ENCODE measurements at regions not wholly inside any gene's neighbourhood (a gene's known extent, or its start where the extent isn't known, plus 50 kb on each side); places are given as distances from the start of the nearest gene placed in this dataset.
"Not testable (repeated sequence)": the region's sequence is repeated elsewhere in the genome, so short reads cannot be mapped to it uniquely, and the experiment has no call there.

DNA sequence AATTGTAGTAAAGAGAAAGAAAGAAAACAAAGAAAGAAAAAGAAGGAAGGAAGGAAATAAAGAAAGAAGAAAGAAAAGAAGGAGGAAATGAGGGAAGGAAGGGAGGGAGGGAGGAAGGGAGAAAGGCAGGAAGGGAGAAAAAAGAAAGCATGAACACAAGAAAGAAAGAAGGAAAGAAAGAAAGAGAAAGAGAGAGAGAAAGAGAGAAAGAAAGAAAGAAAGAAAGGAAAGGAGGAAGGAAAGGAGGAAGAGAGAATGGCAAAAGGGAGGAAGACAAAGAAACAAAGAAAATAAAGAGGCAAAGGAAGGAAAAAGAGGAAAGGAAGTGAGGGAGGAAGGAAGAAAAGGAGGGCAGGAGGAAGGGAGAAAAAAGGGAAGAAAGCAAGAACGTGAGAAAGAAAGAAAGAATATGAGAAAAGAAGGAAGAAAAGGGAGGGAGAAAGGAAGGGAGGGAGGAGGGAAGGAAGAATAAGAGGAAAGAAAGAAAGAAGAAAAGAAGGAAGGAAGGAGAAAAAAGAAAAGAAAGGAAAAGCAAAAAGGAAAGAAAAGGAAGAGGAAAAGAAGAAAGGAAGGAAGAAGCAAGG lies 2775.4 kb downstream of the RPIA start:
- not testable (repeated sequence) for H3K27me3 ChIP-seq (ENCODE audit: control insufficient read depth, insufficient read depth, low read length); H3K36me3 ChIP-seq (ENCODE audit: insufficient read depth, low read length); H3K9ac ChIP-seq (ENCODE audit: low read depth, low read length); H3K9me3 ChIP-seq (replicated peaks; ENCODE audit: low read length); H3K4me1 ChIP-seq (ENCODE audit: control insufficient read depth, insufficient read depth, low read length); H3K4me3 ChIP-seq (ENCODE audit: low read length); H3K4me2 ChIP-seq (ENCODE audit: low read length)

DNA sequence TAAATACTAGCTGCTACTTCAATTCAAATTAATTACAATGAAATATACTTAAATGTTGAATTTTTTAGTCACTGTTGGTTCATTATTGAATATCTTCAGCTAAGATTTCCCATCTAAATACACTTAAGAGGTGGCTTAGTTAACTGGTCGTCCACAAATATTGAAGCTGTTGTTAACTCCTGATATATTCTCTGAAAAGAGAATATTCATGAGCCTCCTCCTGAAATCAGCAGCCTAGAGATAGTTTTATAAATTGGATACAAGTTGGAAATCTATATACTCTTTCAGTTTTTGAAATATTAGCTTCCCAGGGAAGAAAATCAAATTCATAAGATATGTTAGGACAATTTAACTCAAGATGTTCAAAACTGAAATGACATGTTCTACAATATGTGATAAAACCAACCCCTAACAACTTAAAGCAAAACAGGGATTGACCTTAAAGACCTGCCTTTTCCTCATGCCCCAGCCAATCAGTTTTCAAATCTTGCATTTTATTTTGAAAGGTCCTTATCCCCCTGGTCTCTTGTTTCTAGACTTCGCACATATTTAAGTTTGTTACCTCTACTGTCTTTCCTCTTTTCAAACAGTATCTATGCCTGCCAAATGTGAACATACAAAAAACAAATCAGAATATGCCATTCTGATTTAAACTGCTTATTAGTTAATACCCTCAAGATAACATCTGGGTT lies 2784.9 kb downstream of the RPIA start:
- H3K27me3 ChIP-seq (ENCODE audit: control insufficient read depth, insufficient read depth, low read length), result peaks cover 12% of the 10 kb centered on the region

DNA sequence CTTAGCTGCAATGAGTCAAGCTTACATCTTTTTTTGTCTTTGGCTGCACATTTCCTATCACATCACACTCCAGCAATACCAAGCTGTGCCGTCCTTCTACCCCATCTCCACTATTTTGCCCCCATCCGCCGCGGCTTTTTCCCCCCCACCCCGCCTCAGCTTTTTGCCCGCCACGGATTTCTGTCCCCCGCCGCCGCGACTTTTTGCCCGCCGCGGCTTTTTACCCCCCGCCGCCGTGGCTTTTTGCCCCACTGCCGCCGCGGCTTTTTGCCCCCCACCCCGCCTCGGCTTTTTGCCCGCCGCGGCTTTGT lies 2785.4 kb downstream of the RPIA start:
- peaks cover 12% of the 10 kb centered on the region for H3K27me3 ChIP-seq (ENCODE audit: control insufficient read depth, insufficient read depth, low read length)
- H3K4me2 ChIP-seq (ENCODE audit: low read length); H3K4me3 ChIP-seq (ENCODE audit: low read length); H3K9me3 ChIP-seq (replicated peaks; ENCODE audit: low read length); H3K9ac ChIP-seq (ENCODE audit: low read depth, low read length); H3K36me3 ChIP-seq (ENCODE audit: insufficient read depth, low read length); H3K4me1 ChIP-seq (ENCODE audit: control insufficient read depth, insufficient read depth, low read length): not testable (repeated sequence)

More for the DNA sequence above, 2784.9 kb downstream of the RPIA start:
- not testable (repeated sequence) for H3K9me3 ChIP-seq (replicated peaks; ENCODE audit: low read length); H3K36me3 ChIP-seq (ENCODE audit: insufficient read depth, low read length); H3K4me1 ChIP-seq (ENCODE audit: control insufficient read depth, insufficient read depth, low read length); H3K4me3 ChIP-seq (ENCODE audit: low read length); H3K9ac ChIP-seq (ENCODE audit: low read depth, low read length); H3K4me2 ChIP-seq (ENCODE audit: low read length)

DNA sequence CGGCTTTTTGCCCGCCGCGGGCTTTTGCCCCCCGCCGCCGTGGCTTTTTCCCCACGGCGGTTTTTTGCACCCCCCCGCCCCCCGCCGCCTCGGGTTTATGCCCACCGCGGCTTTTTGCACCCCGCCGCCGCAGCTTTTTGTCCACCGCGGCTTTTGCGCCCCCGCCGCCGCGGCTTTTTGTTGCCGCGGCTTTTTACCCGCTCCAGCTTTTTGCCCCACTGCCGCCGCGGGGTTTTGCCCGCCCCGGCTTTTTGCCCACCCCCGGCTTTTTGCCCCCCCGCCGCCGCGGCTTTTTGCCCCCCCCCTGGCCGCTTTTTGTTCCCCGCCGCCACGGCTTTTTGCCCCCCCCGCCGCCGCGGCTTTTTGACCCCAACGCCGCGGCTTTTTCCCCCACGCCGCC lies 2785.8 kb downstream of the RPIA start:
- H3K4me3 ChIP-seq (ENCODE audit: low read length); H3K4me1 ChIP-seq (ENCODE audit: control insufficient read depth, insufficient read depth, low read length); H3K36me3 ChIP-seq (ENCODE audit: insufficient read depth, low read length); H3K9me3 ChIP-seq (replicated peaks; ENCODE audit: low read length); H3K9ac ChIP-seq (ENCODE audit: low read depth, low read length): not testable (repeated sequence)
- Histone ChIP-seq H3K4me2 (ENCODE audit: low read length) (peak overlapping the region; percentile 73), H3K27me3 (ENCODE audit: control insufficient read depth, insufficient read depth, low read length) (peaks cover 12% of the 10 kb centered on the region)

DNA sequence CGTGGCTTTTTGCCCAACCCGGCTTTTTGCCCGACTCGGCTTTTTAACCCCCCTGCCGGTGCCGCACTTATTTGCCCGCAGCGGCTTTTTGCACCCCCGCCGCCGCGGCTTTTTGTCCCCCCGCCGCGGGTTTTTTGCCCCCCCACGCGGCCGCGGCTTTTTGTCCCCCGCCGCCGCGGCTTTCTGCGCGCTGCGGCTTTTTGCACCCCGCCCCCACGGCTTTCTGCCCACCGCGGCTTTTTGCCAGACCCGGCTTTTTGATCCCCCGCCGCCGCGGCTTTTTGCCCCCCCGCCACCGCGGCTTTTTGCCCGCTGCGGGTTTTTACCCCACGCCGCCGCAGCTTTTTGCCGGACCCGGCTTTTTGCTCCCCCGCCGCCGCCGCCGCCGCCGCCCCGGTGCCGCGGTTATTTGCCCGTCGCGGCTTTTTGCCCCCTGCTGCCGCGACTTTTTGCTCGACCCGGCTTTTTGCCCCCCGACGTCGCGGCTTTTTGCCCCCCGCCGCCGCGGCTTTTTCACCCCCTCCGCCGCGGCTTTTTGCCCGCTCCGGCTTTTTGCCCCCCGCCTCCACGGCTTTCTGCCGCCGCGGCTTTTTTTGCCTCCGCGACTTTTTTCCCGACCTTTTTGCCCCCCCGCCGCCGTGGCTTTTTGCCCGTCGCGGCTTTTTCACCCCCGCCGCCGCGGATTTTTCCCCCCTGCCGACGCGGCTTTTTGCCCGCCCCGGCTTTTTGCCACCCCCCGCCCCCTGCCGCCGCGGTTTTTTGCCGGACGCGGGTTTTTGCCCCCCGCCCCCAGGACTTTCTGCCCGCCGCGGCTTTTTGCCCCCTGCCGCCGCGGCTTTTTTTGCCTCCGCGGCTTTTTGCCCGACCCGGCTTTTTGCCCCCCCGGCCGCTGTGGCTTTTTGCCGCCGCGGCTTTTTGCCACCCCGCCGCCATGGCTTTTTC lies 2786.5 kb downstream of the RPIA start:
- Histone ChIP-seq H3K4me3 (ENCODE audit: low read length) (peak overlapping the region; percentile 52), H3K36me3 (ENCODE audit: insufficient read depth, low read length) (no peaks in the 10 kb centered on the region), H3K9ac (ENCODE audit: low read depth, low read length) (no peak overlapping the region), H3K4me1 (ENCODE audit: control insufficient read depth, insufficient read depth, low read length) (no peaks in the 10 kb centered on the region), H3K9me3 (replicated peaks; ENCODE audit: low read length) (no peaks in the 10 kb centered on the region), H3K4me2 (ENCODE audit: low read length) (peak overlapping the region; percentile 73), H3K27me3 (ENCODE audit: control insufficient read depth, insufficient read depth, low read length) (peaks cover 12% of the 10 kb centered on the region)

DNA sequence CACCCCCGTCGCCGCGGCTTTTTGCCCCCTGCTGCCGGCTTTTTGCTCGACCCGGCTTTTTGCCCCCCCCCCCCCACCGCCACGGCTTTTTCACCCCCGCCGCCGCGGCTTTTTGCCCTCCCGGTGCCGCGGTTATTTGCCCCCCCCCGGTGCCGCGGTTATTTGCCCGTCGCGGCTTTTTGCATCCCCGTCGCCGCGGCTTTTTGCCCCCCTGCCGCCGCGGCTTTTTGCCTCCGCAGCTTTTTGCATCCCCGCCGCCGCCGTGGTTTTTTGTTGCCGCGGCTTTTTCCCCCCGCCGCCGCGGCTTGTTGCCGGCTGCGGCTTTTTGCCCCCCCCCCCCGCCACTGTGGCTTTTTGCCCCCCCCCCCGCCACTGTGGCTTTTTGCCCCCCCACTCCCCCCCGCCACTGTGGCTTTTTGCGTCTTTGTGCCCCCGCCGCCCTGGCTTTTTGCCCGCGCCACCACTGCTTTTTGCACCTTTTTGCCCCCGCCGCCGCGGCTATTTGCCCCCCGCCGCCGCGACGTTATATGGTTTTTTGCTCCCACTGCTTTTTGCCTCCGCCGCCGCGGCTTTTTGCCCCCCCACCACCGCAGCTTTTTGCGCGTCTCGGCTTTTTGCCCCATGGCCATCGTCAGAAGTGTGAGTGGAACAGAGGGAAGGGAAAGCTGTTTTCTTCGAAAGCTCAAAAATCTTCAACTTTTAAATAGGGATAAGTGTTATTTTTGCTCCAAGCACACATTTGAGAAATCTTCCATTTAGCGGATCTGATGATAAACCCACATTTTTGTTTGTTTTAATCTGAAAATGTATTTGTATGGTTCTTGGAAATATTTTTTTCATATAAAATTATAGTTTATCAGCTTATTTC lies 2787.6 kb downstream of the RPIA start:
- H3K36me3 ChIP-seq (ENCODE audit: insufficient read depth, low read length); H3K4me1 ChIP-seq (ENCODE audit: control insufficient read depth, insufficient read depth, low read length); H3K4me3 ChIP-seq (ENCODE audit: low read length); H3K9me3 ChIP-seq (replicated peaks; ENCODE audit: low read length); H3K9ac ChIP-seq (ENCODE audit: low read depth, low read length): not testable (repeated sequence)
- H3K27me3 ChIP-seq (ENCODE audit: control insufficient read depth, insufficient read depth, low read length), result peaks cover 12% of the 10 kb centered on the region
- peak overlapping the region; percentile 73 for H3K4me2 ChIP-seq (ENCODE audit: low read length)

DNA sequence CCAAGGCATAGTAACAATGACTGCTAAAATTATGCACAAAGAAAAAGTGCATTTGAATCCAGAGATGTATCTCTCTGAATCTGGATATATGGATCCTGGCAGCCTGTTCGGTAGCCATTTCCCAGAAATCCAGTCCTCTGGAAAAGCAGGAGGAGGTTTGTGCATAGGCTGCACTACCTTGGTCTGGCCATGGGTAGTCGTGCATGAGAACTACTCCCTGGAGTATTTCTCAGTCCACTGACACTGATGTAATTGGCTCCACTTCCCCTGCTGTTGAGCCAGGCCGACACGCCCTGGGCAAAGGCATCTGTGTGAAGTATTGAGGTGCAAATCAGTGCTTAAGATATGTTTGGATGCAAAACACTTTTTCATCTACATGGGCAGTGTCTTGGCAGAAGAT lies 2793.8 kb downstream of the RPIA start:
- not testable (repeated sequence) for H3K4me1 ChIP-seq (ENCODE audit: control insufficient read depth, insufficient read depth, low read length); H3K4me2 ChIP-seq (ENCODE audit: low read length); H3K27me3 ChIP-seq (ENCODE audit: control insufficient read depth, insufficient read depth, low read length); H3K36me3 ChIP-seq (ENCODE audit: insufficient read depth, low read length); H3K9ac ChIP-seq (ENCODE audit: low read depth, low read length); H3K4me3 ChIP-seq (ENCODE audit: low read length); H3K9me3 ChIP-seq (replicated peaks; ENCODE audit: low read length)

DNA sequence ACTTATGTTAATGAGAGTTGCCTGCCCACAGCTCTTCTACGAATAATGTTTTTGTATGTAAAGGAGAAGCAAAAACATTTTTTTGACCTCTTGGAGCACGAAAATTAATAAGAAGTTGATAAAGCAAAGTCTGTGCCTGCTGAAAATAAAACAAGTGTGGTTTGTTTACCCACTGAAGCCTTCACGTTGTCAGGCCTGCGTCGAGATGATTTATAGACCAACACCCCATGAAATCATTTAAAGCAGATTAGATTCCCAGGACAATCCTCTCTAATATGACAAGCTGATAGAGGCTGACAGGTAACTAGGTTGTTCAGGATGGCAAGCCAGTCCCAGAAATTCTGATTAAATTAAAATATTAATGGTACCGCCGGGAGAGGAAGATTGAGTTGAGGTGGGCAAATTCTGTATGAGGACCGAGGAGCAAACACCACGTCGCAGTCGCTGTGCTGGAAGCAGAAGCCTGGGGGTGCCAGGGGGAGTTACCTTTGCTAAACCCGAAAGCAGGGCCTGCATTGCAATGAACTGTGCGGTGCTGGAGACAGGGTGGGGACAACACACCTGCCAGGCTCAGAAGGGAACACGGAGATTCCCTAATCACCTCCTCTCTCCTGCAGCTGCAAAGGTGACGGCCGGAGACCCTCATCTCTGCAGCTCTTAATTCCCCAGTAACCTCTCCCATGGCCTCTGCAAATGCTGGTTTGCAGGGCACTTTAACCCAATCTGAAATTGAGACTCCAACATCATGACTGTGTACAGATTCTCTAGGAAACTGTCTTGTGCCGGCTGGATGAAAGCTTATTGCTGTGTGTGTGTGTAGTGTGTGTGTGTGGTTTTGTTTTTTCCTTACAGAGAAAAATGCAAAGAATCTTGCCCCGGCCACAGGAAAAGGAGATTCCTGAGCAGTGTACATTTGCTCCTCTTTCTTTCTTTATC lies 2805.9 kb downstream of the RPIA start:
- not testable (repeated sequence) for H3K4me3 ChIP-seq (ENCODE audit: low read length); H3K27me3 ChIP-seq (ENCODE audit: control insufficient read depth, insufficient read depth, low read length); H3K9ac ChIP-seq (ENCODE audit: low read depth, low read length); H3K4me2 ChIP-seq (ENCODE audit: low read length); H3K4me1 ChIP-seq (ENCODE audit: control insufficient read depth, insufficient read depth, low read length); H3K36me3 ChIP-seq (ENCODE audit: insufficient read depth, low read length); H3K9me3 ChIP-seq (replicated peaks; ENCODE audit: low read length)

DNA sequence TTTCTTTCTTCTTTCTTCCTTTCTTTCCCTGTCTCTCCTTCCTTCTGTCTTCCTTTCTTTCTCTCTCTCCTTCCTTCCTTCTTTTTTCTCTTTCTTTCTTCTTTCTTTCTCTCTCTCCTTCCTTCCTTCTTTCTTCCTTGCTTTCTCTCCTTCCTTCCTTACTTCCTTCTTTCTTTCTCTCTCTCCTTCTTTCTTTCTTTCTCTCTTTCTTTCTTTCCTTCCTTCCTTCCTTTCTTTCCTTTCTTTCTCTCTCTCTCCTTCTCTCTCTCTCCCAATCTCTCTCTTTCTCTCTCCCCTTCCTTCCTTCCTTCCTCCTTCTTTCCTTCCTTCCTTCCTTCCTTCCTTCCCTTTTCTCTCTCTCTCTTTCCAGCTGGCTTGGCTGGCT lies 2806.6 kb downstream of the RPIA start:
- H3K9ac ChIP-seq (ENCODE audit: low read depth, low read length); H3K4me1 ChIP-seq (ENCODE audit: control insufficient read depth, insufficient read depth, low read length); H3K4me2 ChIP-seq (ENCODE audit: low read length); H3K9me3 ChIP-seq (replicated peaks; ENCODE audit: low read length); H3K36me3 ChIP-seq (ENCODE audit: insufficient read depth, low read length); H3K27me3 ChIP-seq (ENCODE audit: control insufficient read depth, insufficient read depth, low read length); H3K4me3 ChIP-seq (ENCODE audit: low read length): not testable (repeated sequence)

DNA sequence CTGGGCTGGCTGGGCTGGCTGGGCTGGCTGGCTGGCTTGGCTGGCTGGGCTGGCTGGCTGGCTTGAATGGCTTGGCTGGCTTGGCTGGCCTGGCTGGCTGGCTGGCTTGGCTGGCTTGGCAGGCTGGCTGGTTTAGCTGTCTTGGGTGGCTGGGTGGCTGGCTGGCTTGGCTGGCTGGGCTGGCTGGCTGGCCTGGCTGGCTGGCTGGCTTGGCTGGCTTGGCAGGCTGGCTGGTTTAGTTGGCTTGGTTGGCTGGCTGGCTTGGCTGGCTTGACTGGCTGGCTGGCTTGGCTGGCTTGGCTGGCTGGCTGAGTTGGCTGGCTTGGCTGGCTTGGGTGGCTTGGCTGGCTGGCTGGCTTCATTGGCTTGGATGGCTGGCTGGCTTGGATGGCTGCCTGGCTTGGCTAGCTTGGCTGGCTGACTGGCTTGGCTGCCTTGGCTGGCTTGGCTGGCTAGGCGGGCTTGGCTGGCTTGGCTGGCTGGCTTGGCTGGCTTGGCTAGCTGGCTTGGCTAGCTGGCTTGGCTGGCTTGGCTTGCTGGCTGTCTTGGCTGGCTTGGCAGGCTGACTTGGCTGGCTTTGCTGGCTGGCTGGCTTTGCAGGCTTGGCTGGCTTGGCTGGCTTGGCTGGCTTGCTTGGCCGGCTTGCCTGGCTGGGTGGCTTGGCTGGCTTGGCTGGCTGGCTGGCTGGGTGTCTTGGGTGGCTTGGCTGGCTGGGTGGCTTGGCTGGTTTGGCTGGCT lies 2807.2 kb downstream of the RPIA start:
- H3K9ac ChIP-seq (ENCODE audit: low read depth, low read length); H3K36me3 ChIP-seq (ENCODE audit: insufficient read depth, low read length); H3K27me3 ChIP-seq (ENCODE audit: control insufficient read depth, insufficient read depth, low read length); H3K9me3 ChIP-seq (replicated peaks; ENCODE audit: low read length); H3K4me1 ChIP-seq (ENCODE audit: control insufficient read depth, insufficient read depth, low read length); H3K4me2 ChIP-seq (ENCODE audit: low read length); H3K4me3 ChIP-seq (ENCODE audit: low read length): not testable (repeated sequence)
